ENCODE measurements at regions not wholly inside any gene's neighbourhood (a gene's known extent, or its start where the extent isn't known, plus 50 kb on each side); places are given as distances from the start of the nearest gene placed in this dataset.

DNA sequence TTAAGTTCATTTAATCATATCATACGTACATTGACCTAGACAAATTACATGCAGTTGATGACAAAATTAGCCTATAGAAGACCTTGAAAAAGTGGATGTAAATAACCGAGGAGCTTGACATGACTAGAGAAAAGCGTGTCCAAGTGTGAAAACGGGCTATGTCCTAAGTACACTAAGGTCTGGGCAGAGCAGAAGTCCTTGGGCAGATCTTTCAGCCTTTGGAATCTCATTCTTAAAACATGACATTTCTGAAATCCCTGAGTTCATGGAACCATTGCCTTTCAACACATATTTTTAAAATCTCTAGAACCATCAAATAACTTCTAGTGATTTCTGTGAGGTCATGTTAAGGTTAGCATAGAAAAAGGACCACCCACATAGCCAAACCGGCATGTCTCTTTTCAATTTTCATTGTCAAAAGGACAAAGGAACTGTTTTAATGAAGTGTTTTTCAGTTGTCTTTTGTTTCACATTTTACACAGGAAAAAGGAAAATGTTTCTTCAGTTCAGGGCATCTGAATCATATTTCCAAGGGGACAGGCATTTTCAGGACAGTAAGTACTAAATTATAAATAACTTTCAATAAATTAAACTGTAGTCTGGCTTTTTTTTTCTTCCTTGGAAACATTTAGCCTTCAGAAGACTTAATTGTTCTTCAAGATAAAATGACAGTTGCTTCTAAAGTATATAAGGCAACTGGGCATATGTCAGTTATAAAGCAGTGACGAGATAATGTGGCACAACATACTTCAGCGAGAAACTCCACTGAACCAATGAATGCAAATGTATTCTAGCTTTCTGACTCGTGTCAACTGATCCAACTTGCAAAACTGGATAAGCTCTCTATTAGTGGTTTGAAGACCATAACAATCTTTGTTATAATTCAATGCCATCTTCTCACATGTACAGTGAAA, 416.8 kb downstream of the NFIB start:
- TF ChIP-seq, protein P1, sequence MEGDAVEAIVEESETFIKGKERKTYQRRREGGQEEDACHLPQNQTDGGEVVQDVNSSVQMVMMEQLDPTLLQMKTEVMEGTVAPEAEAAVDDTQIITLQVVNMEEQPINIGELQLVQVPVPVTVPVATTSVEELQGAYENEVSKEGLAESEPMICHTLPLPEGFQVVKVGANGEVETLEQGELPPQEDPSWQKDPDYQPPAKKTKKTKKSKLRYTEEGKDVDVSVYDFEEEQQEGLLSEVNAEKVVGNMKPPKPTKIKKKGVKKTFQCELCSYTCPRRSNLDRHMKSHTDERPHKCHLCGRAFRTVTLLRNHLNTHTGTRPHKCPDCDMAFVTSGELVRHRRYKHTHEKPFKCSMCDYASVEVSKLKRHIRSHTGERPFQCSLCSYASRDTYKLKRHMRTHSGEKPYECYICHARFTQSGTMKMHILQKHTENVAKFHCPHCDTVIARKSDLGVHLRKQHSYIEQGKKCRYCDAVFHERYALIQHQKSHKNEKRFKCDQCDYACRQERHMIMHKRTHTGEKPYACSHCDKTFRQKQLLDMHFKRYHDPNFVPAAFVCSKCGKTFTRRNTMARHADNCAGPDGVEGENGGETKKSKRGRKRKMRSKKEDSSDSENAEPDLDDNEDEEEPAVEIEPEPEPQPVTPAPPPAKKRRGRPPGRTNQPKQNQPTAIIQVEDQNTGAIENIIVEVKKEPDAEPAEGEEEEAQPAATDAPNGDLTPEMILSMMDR (conservative IDR thresholded peaks at IDR 0.05; ENCODE audit: low read depth, low read length), result no peak
- no peak overlapping the region for H3K4me3 ChIP-seq (ENCODE audit: low read depth, low read length)
- no peak for DNase-seq (ENCODE audit: low read depth)

DNA sequence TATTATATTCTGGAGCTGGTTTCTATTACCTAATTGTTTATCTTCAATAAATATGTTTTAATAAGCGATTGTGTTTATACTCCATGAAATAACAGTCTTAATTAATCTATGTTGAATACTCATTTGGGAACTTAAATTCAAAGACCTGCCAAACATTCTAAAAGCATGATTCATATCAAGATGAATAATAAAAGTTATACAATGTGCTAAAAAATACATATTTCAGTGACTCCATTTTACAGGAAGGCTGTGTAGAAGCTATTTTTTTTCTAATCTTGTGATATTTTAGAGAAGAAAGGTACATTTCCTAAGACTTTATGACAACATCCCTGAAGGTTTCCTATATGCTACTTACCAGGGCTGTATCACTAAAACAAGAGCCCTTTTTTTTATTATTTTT, 417.9 kb downstream of the NFIB start:
- H3K4me3 ChIP-seq (ENCODE audit: low read depth, low read length), result no peak overlapping the region
- TF ChIP-seq, protein P1 (conservative IDR thresholded peaks at IDR 0.05; ENCODE audit: low read depth, low read length), result no peak
- DNase-seq (ENCODE audit: low read depth), result no peak

DNA sequence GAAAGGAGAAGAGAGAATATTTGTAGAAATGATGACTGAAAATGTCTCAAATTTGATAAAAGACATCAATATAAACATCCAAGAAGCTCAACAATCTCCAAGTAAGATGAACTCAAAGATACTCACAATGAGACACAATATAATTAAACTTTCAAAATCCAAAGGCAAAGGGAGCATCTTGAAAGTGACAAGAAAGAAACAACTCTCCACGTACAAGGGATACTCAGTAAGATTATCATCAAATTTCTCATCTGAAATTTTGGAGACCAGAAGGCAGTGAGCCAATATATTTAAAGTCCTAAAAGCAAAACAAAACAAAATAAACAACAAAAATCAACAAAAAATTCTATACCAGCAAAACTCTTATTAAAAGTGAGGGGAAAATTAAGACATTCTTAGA, 428.7 kb downstream of the NFIB start:
- TF ChIP-seq, protein P1 (conservative IDR thresholded peaks at IDR 0.05; ENCODE audit: low read depth, low read length), result no peak
- H3K4me3 ChIP-seq (ENCODE audit: low read depth, low read length), result no peak overlapping the region
- DNase-seq (ENCODE audit: low read depth), result no peak

DNA sequence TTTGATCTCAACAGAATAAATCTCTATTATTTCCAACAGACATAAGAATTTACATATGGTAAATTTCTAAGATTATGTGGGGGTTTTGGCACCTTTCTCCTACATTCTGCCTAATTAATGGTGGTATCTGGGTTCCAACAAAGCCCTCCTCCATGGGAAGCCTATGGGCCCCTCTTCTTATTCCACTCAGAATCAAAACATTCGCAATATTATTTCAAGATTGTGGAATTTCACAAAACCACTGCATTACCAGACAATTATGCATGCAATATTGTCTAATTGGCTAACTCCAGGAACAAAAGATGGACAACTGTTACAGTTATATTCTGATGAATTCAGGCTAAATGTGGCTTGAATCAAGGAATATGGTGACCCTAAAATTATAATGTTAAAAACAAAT, 434.0 kb downstream of the NFIB start:
- TF ChIP-seq, protein P1 (conservative IDR thresholded peaks at IDR 0.05; ENCODE audit: low read depth, low read length), result no peak
- no peak overlapping the region for H3K4me3 ChIP-seq (ENCODE audit: low read depth, low read length)
- DNase-seq (ENCODE audit: low read depth), result no peak

DNA sequence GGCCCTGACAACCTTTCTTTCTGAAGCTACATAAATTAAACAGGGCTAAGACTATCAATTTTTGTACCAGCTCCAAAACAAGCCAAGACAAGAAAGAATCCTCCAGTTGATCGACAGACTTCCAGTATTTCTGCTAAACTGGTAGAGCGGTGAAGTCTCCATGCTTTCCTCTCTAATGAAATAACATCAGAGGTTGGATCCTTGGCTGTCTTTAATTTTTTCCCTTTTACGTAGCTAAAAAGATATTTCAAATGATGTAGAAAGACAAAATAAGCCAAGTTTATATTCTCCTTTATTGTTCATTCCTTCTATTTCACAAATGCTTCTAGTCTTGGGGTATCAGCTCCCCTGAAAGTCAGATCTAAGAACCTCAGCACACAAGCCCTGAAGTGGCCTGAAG, 434.9 kb downstream of the NFIB start:
- DNase-seq (ENCODE audit: low read depth), result no peak
- no peak overlapping the region for H3K4me3 ChIP-seq (ENCODE audit: low read depth, low read length)
- TF ChIP-seq, protein P1 (conservative IDR thresholded peaks at IDR 0.05; ENCODE audit: low read depth, low read length), result no peak

DNA sequence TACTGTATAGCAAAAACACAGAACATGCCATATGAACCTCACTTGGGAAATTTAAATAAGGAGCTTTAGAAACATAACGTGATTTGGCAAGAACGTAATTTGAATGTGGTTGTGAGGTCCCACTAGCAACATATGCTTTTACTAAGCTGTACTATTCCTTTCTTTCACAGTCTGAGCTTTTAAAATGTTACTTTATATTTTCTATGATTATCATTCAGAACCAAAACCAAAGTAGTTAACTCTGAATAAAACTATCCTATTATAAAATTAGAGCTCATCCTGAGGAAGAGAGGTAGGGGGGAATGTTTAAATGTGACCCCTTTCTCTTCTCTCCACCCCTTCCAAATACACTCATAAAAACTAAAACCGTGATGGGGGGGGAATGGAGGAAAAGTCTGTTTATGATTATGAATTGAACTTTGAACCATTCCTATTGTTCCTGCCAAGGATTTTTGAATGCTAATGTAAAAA, 435.7 kb downstream of the NFIB start:
- no peak overlapping the region for H3K4me3 ChIP-seq (ENCODE audit: low read depth, low read length)
- TF ChIP-seq, protein P1 (conservative IDR thresholded peaks at IDR 0.05; ENCODE audit: low read depth, low read length), result no peak
- DNase-seq (ENCODE audit: low read depth), result no peak

DNA sequence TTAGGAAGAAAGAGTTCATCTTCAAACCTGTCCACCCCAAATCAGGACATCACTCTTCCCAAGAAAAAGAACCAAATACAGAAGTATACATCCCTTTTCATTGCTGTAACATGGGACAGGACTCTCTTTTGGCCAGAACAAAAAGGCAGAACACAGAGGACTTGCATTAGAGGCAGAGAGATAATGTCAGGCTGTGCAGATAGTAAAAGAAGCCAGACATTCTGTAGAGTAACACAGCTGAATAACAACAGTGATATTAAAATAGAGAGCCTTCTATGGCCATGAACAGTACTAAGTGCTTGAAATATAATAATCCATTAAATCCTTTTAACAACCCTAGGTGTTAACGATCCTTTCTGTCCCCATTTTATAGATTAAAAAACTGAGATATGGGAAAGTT, 437.2 kb downstream of the NFIB start:
- no peak for DNase-seq (ENCODE audit: low read depth)
- H3K4me3 ChIP-seq (ENCODE audit: low read depth, low read length), result no peak overlapping the region
- TF ChIP-seq, protein P1 (conservative IDR thresholded peaks at IDR 0.05; ENCODE audit: low read depth, low read length), result no peak

Data from choroid plexus epithelial cell (primary cell).